Hepatocyte (in vitro differentiated cells): ENCODE measurements at regions not wholly inside any gene's neighbourhood (a gene's known extent, or its start where the extent isn't known, plus 50 kb on each side); places are given as distances from the start of the nearest gene placed in this dataset.

Experiments
- CTCF ChIP-seq: fragments of 200-600 bp; sonication (generic); IDR thresholded peaks from 2 replicates; pipeline ENCODE4 v1.5.1; 2016; ENCODE audit warnings: antibody characterized with exemption, mild to moderate bottlenecking; ENCODE audit not compliant: poor library complexity
- EZH2 ChIP-seq: fragments of 200-600 bp; sonication (generic); IDR thresholded peaks from 2 replicates; pipeline ENCODE4 v1.6.1; 2016; ENCODE audit warnings: antibody characterized with exemption, mild to moderate bottlenecking, borderline replicate concordance
- EZH2phosphoT487 ChIP-seq: fragments of 200-600 bp; sonication (generic); IDR thresholded peaks from one replicate; pipeline ENCODE4 v1.6.1; 2018; ENCODE audit warnings: antibody characterized with exemption, mild to moderate bottlenecking, low read depth, moderate library complexity; ENCODE audit not compliant: unreplicated experiment, severe bottlenecking

DNA sequence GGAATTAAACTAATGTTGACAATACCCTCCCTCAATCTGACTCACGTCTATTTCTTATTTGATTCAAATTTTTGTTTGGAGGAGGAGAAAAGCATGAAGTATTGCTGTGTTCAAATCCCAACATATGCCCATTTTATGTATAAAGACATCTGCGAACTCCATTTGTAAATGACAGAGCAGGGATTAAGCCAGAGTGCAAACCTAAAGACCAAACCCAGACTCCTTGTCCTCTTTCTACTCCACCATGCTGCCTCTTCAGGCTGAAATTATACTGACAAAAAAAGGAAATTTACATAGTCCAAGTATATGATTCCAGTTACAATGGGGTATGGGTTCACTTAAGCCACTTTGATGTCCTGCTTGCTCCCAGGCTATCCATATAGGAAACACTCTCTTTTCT lies 383.1 kb downstream of the ADRA2A start:
- TF ChIP-seq CTCF = no peak
- TF ChIP-seq EZH2phosphoT487 = no peak
- TF ChIP-seq EZH2 = no peak
